Neural cell (in vitro differentiated cells): ENCODE measurements at regions not wholly inside any gene's neighbourhood (a gene's known extent, or its start where the extent isn't known, plus 50 kb on each side); places are given as distances from the start of the nearest gene placed in this dataset.

Source experiments
- H2AFZ ChIP-seq: fragments of 200-600, 300-800 bp; sonication (generic), shearing (Covaris generic); 2 replicates; pipeline ENCODE4 v1.6.0; 2014; ENCODE audit warnings: low read depth, mild to moderate bottlenecking, antibody characterized with exemption, low read length, moderate library complexity
- H3F3A ChIP-seq: fragments of 200-600 bp; shearing (Covaris generic); 2 replicates; pipeline ENCODE4 v1.6.1; 2016; ENCODE audit warnings: mild to moderate bottlenecking, moderate library complexity, mixed read lengths, antibody characterized with exemption, low read length; ENCODE audit not compliant: insufficient read depth, poor library complexity, severe bottlenecking
- H3K27ac ChIP-seq: fragments of 200-600, 300-800 bp; sonication (generic), shearing (Covaris generic); 2 replicates; pipeline ENCODE4 v1.5.1; 2014; ENCODE audit warnings: mild to moderate bottlenecking, low read length, moderate library complexity
- H3K27me3 ChIP-seq: fragments of 300-800, 200-600 bp; sonication (generic), shearing (Covaris generic); 2 replicates; pipeline ENCODE4 v1.6.0; 2014; ENCODE audit warnings: mild to moderate bottlenecking, low read depth, low read length, moderate library complexity; ENCODE audit not compliant: insufficient read depth
- H3K36me3 ChIP-seq: fragments of 300-800, 200-600 bp; sonication (generic), shearing (Covaris generic); 2 replicates; pipeline ENCODE4 v1.5.1; 2014; ENCODE audit warnings: mild to moderate bottlenecking, antibody characterized with exemption, low read length, moderate library complexity; ENCODE audit not compliant: insufficient read depth
- H3K4me2 ChIP-seq: fragments of 300-800, 200-600 bp; sonication (generic), shearing (Covaris generic); 2 replicates; pipeline ENCODE4 v1.6.0; 2014; ENCODE audit warnings: mild to moderate bottlenecking, low read length
- H3K4me3 ChIP-seq: fragments of 300-800, 200-600 bp; sonication (generic), shearing (Covaris generic); 2 replicates; pipeline ENCODE4 v1.5.1; 2014; ENCODE audit warnings: mild to moderate bottlenecking, low read length, moderate library complexity
- H3K79me2 ChIP-seq: fragments of 200-600 bp; shearing (Covaris generic); replicated peaks from 2 replicates; pipeline ENCODE4 v1.6.0; 2014; ENCODE audit warnings: mild to moderate bottlenecking, low read length, moderate library complexity; ENCODE audit not compliant: insufficient read depth
- H3K9ac ChIP-seq: fragments of 300-800, 200-600 bp; sonication (generic), shearing (Covaris generic); 2 replicates; pipeline ENCODE4 v1.6.1; 2016; ENCODE audit warnings: mild to moderate bottlenecking, low read length, mixed read lengths
- H3K9me2 ChIP-seq: fragments of 200-600 bp; shearing (Covaris generic); 2 replicates; pipeline ENCODE4 v1.6.1; 2016; ENCODE audit warnings: mild to moderate bottlenecking, low read length, mixed read lengths; ENCODE audit not compliant: insufficient read depth
- H3K9me3 ChIP-seq: fragments of 200-600, 300-800 bp; sonication (generic), shearing (Covaris generic); 2 replicates; pipeline ENCODE4 v1.6.1; 2016; ENCODE audit warnings: mild to moderate bottlenecking, mixed run types, low read length, moderate library complexity, mixed read lengths
- H4K20me1 ChIP-seq: fragments of 200-600 bp; shearing (Covaris generic); 2 replicates; pipeline ENCODE4 v1.6.1; 2016; ENCODE audit warnings: mild to moderate bottlenecking, mixed run types; ENCODE audit not compliant: insufficient read depth
- EP300 ChIP-seq: fragments of 450-650 bp; conservative IDR thresholded peaks from 2 replicates; pipeline ENCODE4 v1.6.1; 2014; ENCODE audit warnings: antibody characterized with exemption, mild to moderate bottlenecking, moderate library complexity; ENCODE audit not compliant: poor library complexity, severe bottlenecking
- EZH2 ChIP-seq: fragments of 200-600, 300-800 bp; shearing (Covaris generic), sonication (generic); IDR thresholded peaks from 2 replicates; pipeline ENCODE4 v1.6.1; 2014; ENCODE audit warnings: antibody characterized with exemption, low read length, borderline replicate concordance, mild to moderate bottlenecking; ENCODE audit not compliant: insufficient read depth, poor library complexity, severe bottlenecking
- MXI1 ChIP-seq: fragments of 450-650 bp; conservative IDR thresholded peaks from 2 replicates; pipeline ENCODE4 v1.6.1; 2014; ENCODE audit warnings: antibody characterized with exemption, mild to moderate bottlenecking; ENCODE audit not compliant: poor library complexity, severe bottlenecking
- POLR2AphosphoS5 ChIP-seq: IDR thresholded peaks from 2 replicates; pipeline ENCODE4 v1.6.1; 2012
- RAD21 ChIP-seq: fragments of 450-650 bp; conservative IDR thresholded peaks from 2 replicates; pipeline ENCODE4 v1.6.1; 2014; ENCODE audit warnings: antibody characterized with exemption, mild to moderate bottlenecking, moderate library complexity
- REST ChIP-seq: IDR thresholded peaks from 2 replicates; pipeline ENCODE4 v1.6.1; 2012; ENCODE audit warnings: borderline replicate concordance
- SMC3 ChIP-seq: fragments of 450-650 bp; conservative IDR thresholded peaks from 2 replicates; pipeline ENCODE4 v1.6.1; 2014; ENCODE audit warnings: antibody characterized with exemption, mild to moderate bottlenecking, moderate library complexity; ENCODE audit not compliant: poor library complexity
- TAF1 ChIP-seq: IDR thresholded peaks from 2 replicates; pipeline ENCODE4 v1.6.1; 2012; ENCODE audit warnings: low read depth
- TF ChIP-seq, protein P1 (sequence below): fragments of 450-650 bp; IDR thresholded peaks from 2 replicates; pipeline ENCODE4 v1.5.1; 2014; ENCODE audit warnings: antibody characterized with exemption, mild to moderate bottlenecking, moderate library complexity; ENCODE audit not compliant: poor library complexity, severe bottlenecking

DNA sequence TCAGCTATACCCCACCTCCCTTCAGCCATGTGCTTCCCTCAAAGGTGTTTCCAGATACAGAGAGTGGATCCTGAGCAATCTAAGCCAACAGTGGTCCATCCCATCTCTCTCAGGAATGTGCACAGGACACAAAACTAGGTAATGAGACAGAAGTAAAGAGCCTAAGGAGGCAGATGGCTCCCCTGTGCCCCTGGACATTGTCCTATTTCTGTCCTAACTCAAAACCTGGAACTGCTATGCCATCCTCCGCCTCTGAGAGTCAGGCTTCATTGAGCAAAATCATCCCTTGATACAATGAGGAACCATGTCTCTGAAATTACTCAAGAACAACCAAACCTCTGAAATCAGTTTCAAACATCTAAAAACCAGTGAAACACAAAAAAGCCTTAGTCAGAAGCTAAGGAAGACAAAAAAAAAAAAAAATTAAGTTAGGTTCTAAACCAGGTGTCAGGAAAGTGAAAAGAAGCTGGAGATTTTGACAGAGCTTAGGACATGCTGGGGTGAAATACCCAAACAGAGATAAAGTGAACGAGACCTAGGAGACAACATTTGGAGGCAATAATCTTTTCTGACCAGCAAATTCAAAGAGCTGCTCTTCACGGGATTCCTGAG is 200.3 kb upstream of the PLEKHG7 start:
- Histone ChIP-seq H3K9me3 (no peaks in the 10 kb centered on the region), H3K27ac (no peak overlapping the region), H3K9ac (no peak overlapping the region), H3K4me3 (no peak overlapping the region), H3K36me3 (no peaks in the 10 kb centered on the region), H3K4me2 (no peak overlapping the region), H2AFZ (no peak overlapping the region), H3K27me3 (no peaks in the 10 kb centered on the region), H3K9me2 (no peaks in the 10 kb centered on the region), H3F3A (no peaks in the 10 kb centered on the region), H4K20me1 (no peaks in the 10 kb centered on the region), H3K79me2 (no peaks in the 10 kb centered on the region)
- no peak for TF ChIP-seq RAD21
- TF ChIP-seq MXI1 = no peak
- no peak for TF ChIP-seq EP300
- TF ChIP-seq POLR2AphosphoS5 = no peak

DNA sequence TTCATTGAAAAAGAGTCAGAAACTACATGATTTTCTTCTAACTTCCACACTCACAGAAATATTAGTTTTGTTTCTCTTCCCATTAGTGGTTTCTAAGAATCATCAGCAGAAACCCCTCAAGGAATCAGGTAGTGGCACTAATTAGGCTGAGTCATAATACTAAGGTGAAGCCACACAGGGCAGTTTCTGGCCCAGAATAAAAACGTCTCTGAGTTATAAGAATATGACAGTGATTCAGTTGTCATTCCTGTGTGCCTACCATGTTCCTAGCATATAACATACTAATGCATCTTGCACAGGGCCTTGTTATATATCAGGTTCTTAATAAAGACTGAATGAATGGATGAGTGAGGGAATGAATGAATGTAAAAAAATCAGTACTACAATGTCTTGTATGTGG is 206.0 kb upstream of the PLEKHG7 start:
- Histone ChIP-seq H2AFZ (no peak overlapping the region), H3K27me3 (no peaks in the 10 kb centered on the region), H3K9ac (no peak overlapping the region), H3K36me3 (no peaks in the 10 kb centered on the region), H3K9me2 (no peaks in the 10 kb centered on the region), H3K27ac (no peak overlapping the region), H3K4me2 (no peak overlapping the region), H3F3A (no peaks in the 10 kb centered on the region), H3K4me3 (no peak overlapping the region), H3K79me2 (no peaks in the 10 kb centered on the region), H4K20me1 (no peaks in the 10 kb centered on the region), H3K9me3 (no peaks in the 10 kb centered on the region)
- TF ChIP-seq RAD21 (no peak), SMC3 (no peak), EP300 (no peak), MXI1 (no peak), TAF1 (no peak), POLR2AphosphoS5 (no peak), REST (no peak), EZH2 (no peak)
- TF ChIP-seq, protein P1, sequence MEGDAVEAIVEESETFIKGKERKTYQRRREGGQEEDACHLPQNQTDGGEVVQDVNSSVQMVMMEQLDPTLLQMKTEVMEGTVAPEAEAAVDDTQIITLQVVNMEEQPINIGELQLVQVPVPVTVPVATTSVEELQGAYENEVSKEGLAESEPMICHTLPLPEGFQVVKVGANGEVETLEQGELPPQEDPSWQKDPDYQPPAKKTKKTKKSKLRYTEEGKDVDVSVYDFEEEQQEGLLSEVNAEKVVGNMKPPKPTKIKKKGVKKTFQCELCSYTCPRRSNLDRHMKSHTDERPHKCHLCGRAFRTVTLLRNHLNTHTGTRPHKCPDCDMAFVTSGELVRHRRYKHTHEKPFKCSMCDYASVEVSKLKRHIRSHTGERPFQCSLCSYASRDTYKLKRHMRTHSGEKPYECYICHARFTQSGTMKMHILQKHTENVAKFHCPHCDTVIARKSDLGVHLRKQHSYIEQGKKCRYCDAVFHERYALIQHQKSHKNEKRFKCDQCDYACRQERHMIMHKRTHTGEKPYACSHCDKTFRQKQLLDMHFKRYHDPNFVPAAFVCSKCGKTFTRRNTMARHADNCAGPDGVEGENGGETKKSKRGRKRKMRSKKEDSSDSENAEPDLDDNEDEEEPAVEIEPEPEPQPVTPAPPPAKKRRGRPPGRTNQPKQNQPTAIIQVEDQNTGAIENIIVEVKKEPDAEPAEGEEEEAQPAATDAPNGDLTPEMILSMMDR = no peak
